Transverse colon (tissue), 4 donors: ENCODE measurements at regions not wholly inside any gene's neighbourhood (a gene's known extent, or its start where the extent isn't known, plus 50 kb on each side); places are given as distances from the start of the nearest gene placed in this dataset.

Source experiments
- DNase-seq: peaks from one replicate; pipeline ENCODE4 v3.0.0-alpha.2; 2019
- H3K27ac ChIP-seq, 4 donors: fragments of 200-600 bp; sonication (generic); 2 replicates each; pipeline ENCODE4 v1.5.1; 2016 to 2018; ENCODE audit warnings: inconsistent platforms in 4 of 4
- H3K27me3 ChIP-seq: fragments of 200-600 bp; sonication (generic); 2 replicates; pipeline ENCODE4 v1.5.1; 2017; ENCODE audit warnings: inconsistent platforms
- H3K36me3 ChIP-seq, 4 donors: fragments of 200-600 bp; sonication (generic); 2 replicates each; pipeline ENCODE4 v1.5.1; 2017 to 2019; ENCODE audit warnings: inconsistent platforms in 4 of 4
- H3K4me1 ChIP-seq, 4 donors: fragments of 200-600 bp; sonication (generic); 2 replicates each; pipeline ENCODE4 v1.5.1; 2017 to 2020; ENCODE audit warnings: inconsistent platforms in 4 of 4
- H3K4me3 ChIP-seq, 4 donors: fragments of 200-600 bp; sonication (generic); 1 replicate in 1 of 4; 2 replicates in 3 of 4; pipeline versions ENCODE4 v1.5.1 to v1.6.1; 2017 to 2019; ENCODE audit warnings: inconsistent platforms in 4 of 4
- H3K9me3 ChIP-seq, 2 donors: fragments of 200-600 bp; sonication (generic); 2 replicates each; pipeline ENCODE4 v1.5.1; 2017 to 2019; ENCODE audit warnings: inconsistent platforms in 2 of 2
- EP300 ChIP-seq: sonication (generic); formaldehyde crosslinking; IDR thresholded peaks from one replicate; pipeline ENCODE4 v1.6.1; 2017; ENCODE audit warnings: antibody characterized with exemption, low read depth
- POLR2A ChIP-seq: fragments of 450-650 bp; IDR thresholded peaks from one replicate; pipeline ENCODE4 v1.6.1; 2016; ENCODE audit warnings: antibody characterized with exemption, mild to moderate bottlenecking, moderate library complexity
- POLR2AphosphoS5 ChIP-seq, 3 donors: sonication (generic); formaldehyde crosslinking; IDR thresholded peaks; one replicate each; pipeline ENCODE4 v1.6.1; 2016; ENCODE audit warnings: antibody characterized with exemption in 3 of 3
- WGBS, 2 donors: methylation state at CpG; one replicate each; pipeline ENCODE4 v1.1.5; 2018; ENCODE audit warnings: low coverage in 1 of 2; 5-methylcytosine and 5-hydroxymethylcytosine counted together
- in situ Hi-C, 4 donors: fragments of 200-750 bp; cut with MboI; loops; one replicate each; pipeline versions ENCODE4 v1.15.0 to v1.15.1; 2017; ENCODE audit warnings: low sequenced_read_pairs in 3 of 4, low pct_ligation_motif_present in 1 of 4, low pct_unique_long_range_greater_than_20kb in 1 of 4
- intact Hi-C: fragments of 100-400 bp; cut with DNase I; formaldehyde crosslinking; loops from one replicate; pipeline ENCODE4 v1.15.1; 2023; ENCODE audit warnings: low total_unique reads
- TF ChIP-seq, protein P1 (sequence below), 5 experiments: fragments of 200-600 bp in 3 of 5; fragments of 450-650 bp in 2 of 5; sonication (generic) in 3 of 5; IDR thresholded peaks; 1 replicate in 2 of 5; 2 replicates in 3 of 5; pipeline ENCODE4 v1.5.1; 2016 to 2017; ENCODE audit warnings: antibody characterized with exemption in 5 of 5, inconsistent platforms in 3 of 5, mild to moderate bottlenecking in 2 of 5, moderate library complexity in 1 of 5

- Histone ChIP-seq H3K4me1 (no peaks in the 10 kb centered on the region), H3K36me3 (no peaks in the 10 kb centered on the region), H3K27ac (no peak overlapping the region), H3K27me3 (no peaks in the 10 kb centered on the region), H3K4me3 (no peak overlapping the region), H3K9me3 (no peaks in the 10 kb centered on the region)
- TF ChIP-seq, protein P1, sequence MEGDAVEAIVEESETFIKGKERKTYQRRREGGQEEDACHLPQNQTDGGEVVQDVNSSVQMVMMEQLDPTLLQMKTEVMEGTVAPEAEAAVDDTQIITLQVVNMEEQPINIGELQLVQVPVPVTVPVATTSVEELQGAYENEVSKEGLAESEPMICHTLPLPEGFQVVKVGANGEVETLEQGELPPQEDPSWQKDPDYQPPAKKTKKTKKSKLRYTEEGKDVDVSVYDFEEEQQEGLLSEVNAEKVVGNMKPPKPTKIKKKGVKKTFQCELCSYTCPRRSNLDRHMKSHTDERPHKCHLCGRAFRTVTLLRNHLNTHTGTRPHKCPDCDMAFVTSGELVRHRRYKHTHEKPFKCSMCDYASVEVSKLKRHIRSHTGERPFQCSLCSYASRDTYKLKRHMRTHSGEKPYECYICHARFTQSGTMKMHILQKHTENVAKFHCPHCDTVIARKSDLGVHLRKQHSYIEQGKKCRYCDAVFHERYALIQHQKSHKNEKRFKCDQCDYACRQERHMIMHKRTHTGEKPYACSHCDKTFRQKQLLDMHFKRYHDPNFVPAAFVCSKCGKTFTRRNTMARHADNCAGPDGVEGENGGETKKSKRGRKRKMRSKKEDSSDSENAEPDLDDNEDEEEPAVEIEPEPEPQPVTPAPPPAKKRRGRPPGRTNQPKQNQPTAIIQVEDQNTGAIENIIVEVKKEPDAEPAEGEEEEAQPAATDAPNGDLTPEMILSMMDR (IDR thresholded peaks at IDR 0.05), result no peak
- TF ChIP-seq POLR2A, result no peak
- no peak for TF ChIP-seq POLR2AphosphoS5 (IDR thresholded peaks at IDR 0.05)
- TF ChIP-seq EP300, result no peak
- in situ Hi-C loops, result no loop called here
- whole genome bisulfite sequencing, 2 donors, result 70% methylated on average over 2 of the region's 2 CpGs; no CpG with 5 or more reads in 1 of the 2 donors
- no peak for DNase-seq
- intact Hi-C loops, result no loop called here
Observed at GRCh38 chr1:188355082-188355481, 1526.3 kb downstream of the PLA2G4A start.

DNA sequence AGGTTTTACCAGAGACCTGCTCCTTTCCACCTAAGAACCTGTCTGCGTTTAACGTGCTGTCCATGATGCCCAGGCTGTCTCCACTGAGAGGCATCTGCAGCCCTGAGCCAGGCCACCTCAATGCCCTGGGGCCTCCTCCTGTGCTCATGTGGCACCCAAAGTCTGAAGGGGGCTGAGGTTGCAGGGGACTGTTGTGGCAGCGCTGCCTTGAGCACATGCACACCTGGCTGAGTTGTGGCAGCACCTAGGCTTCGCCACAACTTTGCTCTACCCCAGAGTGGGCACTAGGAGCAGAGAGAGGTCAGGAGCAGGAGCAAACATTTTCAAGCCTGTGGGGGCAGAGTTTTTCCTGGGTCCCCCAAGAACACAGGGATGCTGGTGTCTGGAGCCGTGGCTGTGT lies 1527.1 kb downstream of the PLA2G4A start:
- in situ Hi-C loops, result no loop called here
- 75% methylated on average over 5 of the region's 5 CpGs; no CpG with 5 or more reads in 1 of the 2 donors for WGBS, 2 donors
- no peaks in the 10 kb centered on the region for H3K36me3 ChIP-seq
- H3K9me3 ChIP-seq, result no peaks in the 10 kb centered on the region
- TF ChIP-seq POLR2AphosphoS5 (IDR thresholded peaks at IDR 0.05), result no peak
- TF ChIP-seq, protein P1 (IDR thresholded peaks at IDR 0.05), result no peak
- TF ChIP-seq POLR2A, result no peak
- no peak for TF ChIP-seq EP300
- H3K4me3 ChIP-seq, result no peak overlapping the region
- no peaks in the 10 kb centered on the region for H3K4me1 ChIP-seq
- no peak overlapping the region for H3K27ac ChIP-seq
- intact Hi-C loops, result no loop called here
- no peaks in the 10 kb centered on the region for H3K27me3 ChIP-seq
- no peak for DNase-seq

DNA sequence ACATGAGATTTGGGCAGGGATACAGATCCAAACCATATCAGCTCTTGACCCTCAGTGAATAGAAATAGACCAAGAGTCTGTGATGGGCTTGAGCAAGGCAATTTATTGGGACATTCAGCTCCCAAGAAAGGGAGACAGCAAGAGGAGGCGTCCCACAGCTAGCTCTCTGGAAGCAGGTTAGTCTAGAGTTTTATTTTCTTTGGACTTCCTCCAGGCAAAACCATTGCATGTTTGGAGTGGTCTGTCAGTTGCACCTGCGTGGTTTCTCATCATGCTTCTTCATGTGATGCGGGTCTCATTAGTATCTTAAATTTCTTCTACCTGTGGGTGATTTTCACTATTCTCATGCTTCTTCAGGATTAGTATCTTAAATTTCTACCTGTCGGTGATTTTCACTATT lies 1530.6 kb downstream of the PLA2G4A start:
- H3K4me1 ChIP-seq, result no peaks in the 10 kb centered on the region
- H3K4me3 ChIP-seq, result no peak overlapping the region
- DNase-seq, result no peak
- intact Hi-C loops (no loop called here), in situ Hi-C loops (no loop called here)
- H3K27ac ChIP-seq, result no peak overlapping the region
- TF ChIP-seq, protein P1 (IDR thresholded peaks at IDR 0.05), result no peak
- TF ChIP-seq EP300, result no peak
- no peak for TF ChIP-seq POLR2AphosphoS5 (IDR thresholded peaks at IDR 0.05)
- TF ChIP-seq POLR2A, result no peak
- H3K36me3 ChIP-seq, result no peaks in the 10 kb centered on the region
- H3K27me3 ChIP-seq, result no peaks in the 10 kb centered on the region
- H3K9me3 ChIP-seq, result no peaks in the 10 kb centered on the region
- WGBS, 2 donors, result 86 to 93% methylated on average over 3 to 4 of the region's 4 CpGs

DNA sequence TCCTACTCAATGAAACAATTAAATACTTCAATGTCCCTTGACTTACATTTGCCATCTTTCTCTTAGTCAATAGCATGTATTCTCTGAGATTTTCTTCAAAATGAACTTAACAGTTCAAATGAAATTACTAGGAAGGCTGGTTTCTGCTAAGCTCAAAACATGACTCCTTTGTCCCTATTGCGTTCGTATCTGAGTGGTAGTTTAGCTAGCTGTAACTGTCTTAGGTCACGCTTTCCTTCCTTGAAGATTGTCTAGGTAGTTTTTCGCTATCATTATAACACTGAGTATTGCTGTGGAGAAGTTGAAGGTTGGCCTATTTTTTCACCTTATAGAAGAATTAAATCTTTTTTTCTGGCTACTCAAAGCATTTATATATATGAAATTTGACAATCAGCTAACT lies 1535.2 kb downstream of the PLA2G4A start:
- no peak for TF ChIP-seq POLR2A
- no peak for TF ChIP-seq EP300
- TF ChIP-seq POLR2AphosphoS5 (IDR thresholded peaks at IDR 0.05), result no peak
- TF ChIP-seq, protein P1 (IDR thresholded peaks at IDR 0.05), result no peak
- Histone ChIP-seq H3K9me3 (no peaks in the 10 kb centered on the region), H3K27ac (no peak overlapping the region), H3K4me1 (no peaks in the 10 kb centered on the region), H3K27me3 (no peaks in the 10 kb centered on the region), H3K36me3 (no peaks in the 10 kb centered on the region), H3K4me3 (no peak overlapping the region)
- DNase-seq, result no peak
- intact Hi-C loops, result loop anchor here (5.0 kb wide), 1 partner anchor 337 kb away; no protein-coding TSS in a partner anchor
- WGBS, 2 donors, result 91 to 92% methylated on average over 4 of the region's 4 CpGs
- in situ Hi-C loops, result no loop called here
